GM19467 (cell line): ENCODE measurements at regions not wholly inside any gene's neighbourhood (a gene's known extent, or its start where the extent isn't known, plus 50 kb on each side); places are given as distances from the start of the nearest gene placed in this dataset.
"Not testable (repeated sequence)": the region's sequence is repeated elsewhere in the genome, so short reads cannot be mapped to it uniquely, and the experiment has no call there.

Source experiments
- ATAC-seq: cut with Tn5 transposase; IDR thresholded peaks from one replicate; pipeline ENCODE4 v1.9.1; 2021; ENCODE audit warnings: mild to moderate bottlenecking, moderate library complexity; ENCODE audit not compliant: unreplicated experiment

DNA sequence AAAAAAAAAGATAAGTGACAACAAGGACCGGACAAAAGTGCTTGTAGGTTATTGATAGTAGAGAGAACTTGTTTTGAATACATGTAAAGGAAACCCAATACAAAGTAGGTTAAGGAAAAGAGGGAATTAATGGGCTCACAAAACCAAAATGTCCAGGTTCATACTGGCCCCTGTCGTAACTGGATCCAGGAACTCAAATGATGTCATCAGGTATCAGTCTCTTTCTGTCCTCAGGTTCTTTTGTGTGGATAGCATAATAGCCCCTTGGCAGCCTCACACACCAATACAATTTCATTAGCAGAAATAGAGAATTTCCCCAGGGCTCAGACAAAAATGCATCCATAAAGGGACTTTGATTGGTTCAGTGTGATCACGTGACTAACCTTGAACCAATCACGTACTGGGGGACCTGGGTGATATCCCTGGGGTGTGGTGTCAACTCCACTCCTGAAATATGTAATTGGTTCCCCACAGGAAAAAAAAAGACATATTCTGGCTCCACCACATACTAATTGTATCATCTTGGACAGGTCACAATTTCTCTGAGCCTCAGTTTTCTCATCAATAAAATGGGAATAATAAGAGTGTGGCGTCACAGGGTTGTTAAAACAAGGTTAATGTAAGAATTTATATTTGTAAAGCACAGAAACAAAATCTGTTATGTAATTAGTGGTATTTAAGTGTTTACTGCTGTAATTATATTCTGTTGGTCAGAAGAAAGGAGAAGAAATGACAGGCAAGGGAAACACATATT lies 174.8 kb downstream of the PDGFRA start:
- ATAC-seq, result no peak

DNA sequence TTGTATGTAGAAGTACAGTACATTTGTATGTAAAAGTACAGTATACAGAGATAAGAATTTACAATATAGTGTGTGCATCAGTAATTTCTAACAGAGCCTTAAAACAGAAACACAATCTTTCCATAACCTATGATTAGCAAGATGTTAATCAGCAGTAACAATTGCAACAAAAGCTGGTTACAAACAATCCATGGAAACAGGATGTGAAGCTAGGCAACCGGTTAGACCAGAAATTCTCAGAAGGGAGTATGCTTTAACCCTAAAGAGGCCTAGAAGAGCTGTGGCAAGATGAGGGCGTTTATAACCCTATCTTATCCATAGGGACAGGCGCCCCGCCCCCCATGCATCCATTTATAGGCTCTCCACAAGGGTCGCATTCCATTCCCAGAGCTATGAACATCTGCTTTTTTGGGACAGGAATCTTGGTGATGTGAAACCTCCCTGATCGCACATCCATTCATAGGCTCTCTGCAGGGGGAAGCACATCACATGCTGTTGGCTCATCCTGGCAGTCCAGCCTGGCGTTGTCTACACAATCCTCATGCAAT lies 180.3 kb downstream of the PDGFRA start:
- ATAC-seq, result not testable (repeated sequence)

DNA sequence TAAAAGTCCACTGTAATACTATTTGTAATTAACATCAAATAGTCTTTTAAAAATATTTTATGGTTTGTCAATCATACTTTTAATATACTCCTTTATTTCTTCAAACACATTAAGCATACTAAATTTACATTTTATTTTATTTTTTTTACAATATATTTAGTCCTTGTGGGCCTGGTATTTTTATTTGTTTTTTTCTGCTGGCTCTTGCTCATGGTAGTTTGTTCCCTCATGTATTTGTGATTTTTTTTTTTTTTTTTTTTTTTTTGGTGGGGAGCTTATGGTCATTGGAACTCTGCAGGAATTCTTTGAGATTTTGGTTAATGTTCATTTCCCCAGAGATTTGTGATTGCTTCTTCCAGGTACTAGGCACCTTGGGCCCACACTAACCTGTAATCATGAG lies 185.5 kb downstream of the PDGFRA start:
- ATAC-seq, result no peak

DNA sequence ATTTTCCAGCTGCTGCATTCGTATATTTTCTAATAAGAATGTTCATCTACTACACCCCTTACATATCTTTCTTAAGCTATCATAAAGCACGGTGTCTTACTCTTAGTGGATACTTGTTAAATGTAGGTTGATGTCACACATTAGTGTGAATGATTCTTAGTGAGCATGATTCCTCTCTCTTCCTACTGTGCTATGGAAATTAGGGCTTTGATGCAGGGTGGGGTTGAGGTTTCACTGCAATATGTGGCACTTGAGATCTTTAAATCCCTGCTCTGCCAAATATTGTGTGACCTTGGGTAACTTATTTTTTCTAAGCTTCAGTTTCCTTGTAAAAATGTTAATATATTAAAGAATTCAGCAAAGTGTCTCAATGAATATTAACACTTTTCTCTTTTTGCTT lies 188.4 kb downstream of the PDGFRA start:
- ATAC-seq, result no peak

DNA sequence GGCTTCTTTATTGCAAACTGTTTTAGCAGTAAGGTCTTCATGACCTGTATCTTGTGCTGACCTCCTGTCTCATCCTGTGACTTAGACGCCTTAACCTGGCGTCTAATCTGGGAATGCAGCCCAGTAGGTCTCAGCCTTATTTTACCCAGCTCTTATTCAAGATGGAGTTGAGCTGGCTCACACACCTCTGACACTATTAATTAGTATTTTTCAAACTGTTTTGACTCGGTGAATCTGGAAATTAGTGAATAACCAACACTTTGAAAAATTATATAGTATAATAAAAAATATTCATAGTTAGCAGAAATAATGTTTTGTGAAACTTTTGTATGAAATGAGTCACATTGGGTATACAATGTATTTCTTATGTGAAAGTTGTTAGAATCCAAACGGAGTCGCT lies 189.4 kb downstream of the PDGFRA start:
- ATAC-seq, result no peak

DNA sequence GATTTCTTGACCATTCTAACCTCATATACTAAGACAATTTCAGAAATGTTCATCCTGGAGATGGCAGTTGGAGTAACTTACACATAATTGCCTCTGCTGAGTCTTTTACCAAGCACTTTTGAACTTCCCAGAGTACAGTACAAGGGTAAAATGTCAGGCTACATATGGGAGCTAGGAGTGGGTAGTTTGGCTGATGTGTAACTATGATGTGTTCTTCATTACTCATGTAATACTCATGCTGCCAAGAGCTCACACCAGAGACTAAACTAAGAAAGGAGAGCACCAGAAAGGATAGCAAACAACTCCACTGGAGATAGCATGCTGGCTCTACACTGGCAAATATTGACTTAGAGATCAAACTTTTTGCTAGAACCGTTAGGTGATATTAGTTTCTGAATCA lies 194.0 kb downstream of the PDGFRA start:
- no peak for ATAC-seq

DNA sequence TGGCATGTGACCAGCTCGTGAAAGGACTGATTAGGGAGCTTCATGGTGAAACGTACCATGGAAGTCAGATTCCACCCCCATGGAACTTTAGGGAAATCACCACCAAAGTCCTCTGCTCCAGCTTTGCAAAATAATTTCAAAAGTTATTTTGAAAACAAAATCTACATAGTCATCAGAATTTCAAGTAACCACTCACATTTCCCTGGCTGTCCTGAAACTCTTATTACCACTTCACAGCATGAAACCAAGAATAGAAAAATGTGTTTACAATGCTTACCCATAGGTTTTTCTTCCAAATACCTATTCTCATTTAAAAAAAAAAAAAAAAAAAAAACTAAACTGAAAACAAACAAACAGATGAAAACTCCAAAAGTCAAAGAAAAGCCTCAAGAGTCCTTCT lies 198.7 kb downstream of the PDGFRA start:
- ATAC-seq, result no peak

DNA sequence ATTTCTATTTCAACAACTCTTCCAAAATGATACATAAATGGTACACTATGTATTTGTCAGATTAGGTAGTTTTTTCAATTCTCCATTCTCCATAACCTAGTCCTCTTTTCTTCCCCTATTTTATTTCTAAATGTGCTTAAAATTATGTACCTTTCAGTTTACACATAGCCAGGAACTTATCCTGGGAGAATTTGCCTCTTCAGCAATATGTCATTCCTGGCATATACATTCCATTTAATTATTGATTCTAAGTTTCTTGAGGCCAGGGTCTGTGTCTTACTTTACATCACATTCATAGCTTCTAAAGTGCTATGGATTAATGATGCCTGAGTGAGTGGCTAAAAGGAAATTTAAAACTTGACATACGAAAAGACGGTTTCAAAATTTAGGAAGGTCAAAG lies 199.8 kb downstream of the PDGFRA start:
- ATAC-seq, result no peak

DNA sequence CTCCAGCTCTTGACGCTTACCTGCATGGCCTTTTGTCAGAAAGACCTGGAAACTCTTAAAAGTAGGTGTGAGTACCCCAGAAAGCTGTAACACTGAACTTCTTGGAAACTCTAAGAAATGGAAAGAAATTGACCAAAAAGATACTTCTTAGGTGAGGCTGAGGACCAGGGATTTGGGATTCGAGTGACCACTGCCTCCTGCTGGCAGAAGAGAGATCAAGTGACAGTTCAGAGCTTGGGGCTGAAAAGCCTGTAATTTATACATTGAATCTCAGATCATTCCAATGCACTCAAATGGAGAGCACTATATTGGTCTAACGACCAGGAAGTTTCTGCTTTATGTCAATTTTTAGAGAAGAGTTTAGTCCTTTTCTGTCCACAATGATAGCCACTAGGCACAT lies 204.6 kb downstream of the PDGFRA start:
- no peak for ATAC-seq

DNA sequence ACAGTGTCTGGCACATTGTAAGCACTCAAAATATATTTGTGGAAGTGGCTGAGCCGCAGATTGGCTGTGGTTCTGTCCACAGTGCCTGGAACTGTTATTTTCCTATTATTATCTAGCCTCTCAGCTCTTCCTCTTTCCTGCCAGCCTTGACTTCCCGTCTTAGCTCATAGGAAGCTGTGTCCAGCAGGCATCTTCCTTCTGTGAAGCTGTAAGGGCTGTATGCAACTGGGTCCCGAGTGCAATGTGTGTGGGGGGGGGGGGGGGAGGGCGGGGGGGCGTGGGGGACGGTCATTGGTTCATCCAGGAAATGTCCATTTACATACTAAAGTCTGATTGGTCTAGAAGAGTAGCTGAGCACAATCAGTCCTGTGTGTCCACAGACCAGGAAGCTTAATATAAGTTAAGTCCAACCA lies 210.7 kb downstream of the PDGFRA start:
- ATAC-seq, result no peak

DNA sequence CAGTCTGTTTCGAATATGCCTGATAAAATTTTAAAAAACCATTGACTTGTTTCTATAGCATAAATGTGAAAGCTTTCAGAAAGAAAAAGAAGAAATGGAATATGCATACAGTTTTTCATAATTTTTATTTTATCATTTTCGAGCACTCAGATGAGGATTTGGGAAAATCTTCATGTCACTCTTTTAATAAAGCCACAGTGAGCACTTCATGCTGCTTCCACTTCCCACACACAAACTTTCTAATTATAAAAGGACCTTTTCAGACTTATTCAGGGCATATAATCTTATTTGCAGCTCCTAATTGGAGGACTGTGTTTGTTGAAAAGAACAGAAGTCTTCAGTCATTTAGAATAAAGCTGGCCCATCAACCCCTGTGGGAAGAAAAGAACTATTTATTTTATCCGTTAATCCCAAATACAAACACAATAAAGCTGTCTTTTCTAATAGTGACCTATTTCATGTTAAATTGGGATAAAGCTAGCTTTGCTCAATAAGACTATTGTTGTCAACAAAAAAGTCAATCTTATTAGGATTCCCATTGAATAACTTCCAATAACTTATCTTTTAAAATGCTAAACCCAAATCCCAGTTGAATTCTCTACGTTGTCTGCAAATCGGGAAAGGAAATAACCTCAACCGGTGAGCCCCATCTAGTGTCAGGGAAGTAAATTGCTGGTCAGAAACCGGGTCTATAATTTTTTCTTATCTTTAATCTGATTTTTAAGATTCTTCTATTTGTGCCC lies 211.5 kb downstream of the PDGFRA start:
- ATAC-seq, result no peak

DNA sequence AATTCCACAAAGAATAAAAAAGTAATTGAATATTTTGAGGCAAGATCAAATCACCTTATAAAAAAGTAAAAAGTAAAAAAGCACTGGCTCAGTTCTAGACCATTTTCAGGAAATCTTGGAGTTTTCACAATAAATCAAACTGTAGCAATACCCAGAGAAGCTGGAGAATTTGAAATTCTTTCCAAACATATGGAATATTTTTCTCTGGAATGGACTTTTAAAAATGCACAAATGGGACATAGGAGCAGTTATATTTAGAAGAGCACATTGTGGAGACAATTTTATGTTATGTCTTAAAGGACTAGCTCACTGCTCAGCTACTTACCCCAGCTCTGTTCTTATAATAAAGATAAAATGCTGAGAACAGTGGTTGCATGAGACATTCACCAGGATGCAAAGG lies 211.9 kb upstream of the KIT start:
- ATAC-seq, result no peak

DNA sequence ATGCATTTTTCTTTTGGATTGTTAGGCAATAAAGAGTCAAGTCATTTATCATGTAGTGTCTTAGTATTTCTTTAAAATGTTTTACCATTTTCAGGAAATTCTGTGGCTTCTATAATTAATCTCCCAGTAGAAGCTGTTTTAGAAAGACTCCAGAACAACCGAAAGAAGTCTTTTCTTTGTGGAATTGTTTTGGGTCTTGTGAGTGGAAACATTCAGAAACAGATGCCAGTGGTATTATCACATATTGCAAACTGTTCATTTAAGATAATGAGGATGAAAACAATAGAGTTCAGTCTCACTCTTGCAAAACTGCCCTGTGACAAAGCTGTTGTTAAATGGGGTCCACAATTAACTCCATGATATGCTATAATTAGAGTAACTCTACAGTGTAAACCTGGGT lies 211.2 kb upstream of the KIT start:
- no peak for ATAC-seq

DNA sequence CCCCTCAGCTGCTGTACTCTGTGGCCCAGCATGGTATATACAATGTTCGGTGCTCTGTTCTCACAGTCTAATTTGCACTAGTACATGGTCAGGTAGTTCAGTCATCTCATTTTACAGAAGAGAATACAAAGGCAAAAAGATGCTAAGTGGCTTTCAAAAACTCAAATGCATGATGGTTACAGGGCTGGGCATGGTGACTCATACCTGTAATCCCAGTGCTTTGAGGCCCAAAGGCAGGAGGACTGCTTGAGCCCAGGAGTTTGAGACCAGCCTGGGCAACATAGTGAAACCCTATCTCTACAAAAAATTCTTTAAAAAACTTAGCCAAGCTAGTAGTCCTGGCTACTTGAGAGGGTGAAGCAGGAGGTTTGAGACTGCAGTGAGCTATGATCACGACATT lies 210.5 kb upstream of the KIT start:
- ATAC-seq, result no peak

DNA sequence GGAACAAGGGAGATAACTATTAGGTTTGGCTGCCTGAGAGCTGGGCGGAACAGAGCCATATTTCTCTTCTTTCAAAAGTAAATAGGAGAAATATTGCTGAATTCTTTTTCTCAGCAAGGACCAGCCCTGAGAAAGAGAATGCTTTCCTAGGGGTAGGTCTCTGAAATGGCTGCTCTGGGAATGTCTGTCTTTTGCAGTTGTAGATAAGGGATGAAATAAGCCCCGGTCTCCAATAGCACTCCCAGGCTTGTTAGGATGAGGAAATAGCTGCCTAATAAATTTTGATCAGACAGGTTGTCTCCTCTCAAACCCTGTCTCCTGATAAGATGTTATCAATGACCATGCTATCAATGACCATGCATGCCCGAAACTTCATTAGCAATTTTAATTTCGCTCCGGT lies 207.8 kb upstream of the KIT start:
- ATAC-seq, result no peak

DNA sequence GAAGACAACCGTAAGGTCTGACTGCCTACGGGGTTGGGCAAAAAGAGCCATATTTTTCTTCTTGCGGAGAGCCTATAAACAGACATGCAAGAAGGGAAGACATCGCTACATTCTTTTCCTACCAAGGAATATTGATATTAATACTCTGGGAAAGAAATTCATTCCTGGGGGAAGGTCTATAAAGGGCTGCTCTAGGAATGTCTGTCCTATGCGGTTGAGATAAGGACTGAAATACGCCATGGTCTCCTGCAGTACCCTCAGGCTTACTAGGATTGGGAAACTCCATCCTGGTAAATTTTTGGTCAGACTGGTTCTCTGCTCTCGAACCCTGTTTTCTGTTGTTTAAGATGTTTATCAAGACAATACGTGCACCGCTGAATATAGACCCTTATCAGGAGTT lies 190.8 kb upstream of the KIT start:
- not testable (repeated sequence) for ATAC-seq

DNA sequence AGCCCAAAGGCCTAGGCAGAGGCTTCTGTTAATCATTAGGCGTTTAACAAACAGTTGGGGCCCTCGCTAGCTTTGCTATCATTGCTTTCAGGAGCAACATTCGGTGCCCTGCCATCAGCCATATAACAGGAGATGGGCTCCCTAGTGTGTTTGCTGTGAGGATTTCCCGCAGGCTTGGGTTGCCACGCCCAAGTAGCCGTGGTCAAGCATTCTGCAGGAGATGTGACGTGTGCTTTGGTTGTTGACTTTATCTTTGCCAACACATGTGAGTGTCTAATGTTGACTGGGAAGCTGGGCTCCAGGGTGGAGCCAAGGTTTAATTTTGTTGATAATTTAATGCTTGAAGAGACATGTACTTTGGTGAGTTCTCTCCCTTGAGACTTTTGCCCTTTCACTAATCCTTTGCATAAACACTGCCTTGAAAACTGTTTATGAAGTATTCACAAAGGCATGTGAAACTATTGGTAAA lies 184.6 kb upstream of the KIT start:
- no peak for ATAC-seq

DNA sequence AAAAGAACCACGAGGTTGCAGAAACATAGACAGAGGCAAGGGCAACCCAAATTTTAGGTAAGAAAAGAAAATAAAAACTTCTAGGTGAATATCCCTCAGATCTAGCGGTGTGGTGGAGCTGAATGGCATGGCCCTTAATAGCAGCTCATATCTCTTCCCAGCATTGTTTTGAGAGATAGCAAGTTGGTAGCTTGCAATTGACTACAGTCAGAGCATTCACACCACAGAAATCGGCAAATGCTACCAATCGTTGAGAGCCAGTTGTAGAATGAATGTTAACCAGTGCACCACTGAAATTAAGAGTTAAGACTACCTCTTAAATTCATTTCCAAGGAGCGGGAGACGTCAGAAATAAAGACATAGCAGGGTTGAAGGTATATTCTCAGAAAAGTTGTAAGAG lies 184.0 kb upstream of the KIT start:
- no peak for ATAC-seq

DNA sequence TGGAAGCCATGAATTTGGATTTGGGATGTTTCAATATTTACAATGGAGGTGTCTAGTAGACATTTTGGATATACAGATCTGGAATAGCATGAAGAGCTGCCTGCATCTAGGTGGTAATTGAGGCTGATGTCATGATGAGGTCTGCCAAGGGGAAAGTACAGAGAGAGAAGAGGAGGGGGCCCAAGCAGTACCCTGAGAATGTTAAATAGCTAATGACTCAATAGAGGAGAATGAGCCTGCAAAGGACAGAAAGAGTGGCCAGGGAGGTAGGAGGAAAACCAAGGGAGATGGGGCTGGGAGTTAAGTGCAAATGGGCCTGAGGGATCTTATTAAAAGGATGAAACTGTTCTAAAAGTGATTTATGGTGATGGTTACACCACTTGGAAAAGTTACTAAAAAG lies 182.2 kb upstream of the KIT start:
- ATAC-seq, result no peak

DNA sequence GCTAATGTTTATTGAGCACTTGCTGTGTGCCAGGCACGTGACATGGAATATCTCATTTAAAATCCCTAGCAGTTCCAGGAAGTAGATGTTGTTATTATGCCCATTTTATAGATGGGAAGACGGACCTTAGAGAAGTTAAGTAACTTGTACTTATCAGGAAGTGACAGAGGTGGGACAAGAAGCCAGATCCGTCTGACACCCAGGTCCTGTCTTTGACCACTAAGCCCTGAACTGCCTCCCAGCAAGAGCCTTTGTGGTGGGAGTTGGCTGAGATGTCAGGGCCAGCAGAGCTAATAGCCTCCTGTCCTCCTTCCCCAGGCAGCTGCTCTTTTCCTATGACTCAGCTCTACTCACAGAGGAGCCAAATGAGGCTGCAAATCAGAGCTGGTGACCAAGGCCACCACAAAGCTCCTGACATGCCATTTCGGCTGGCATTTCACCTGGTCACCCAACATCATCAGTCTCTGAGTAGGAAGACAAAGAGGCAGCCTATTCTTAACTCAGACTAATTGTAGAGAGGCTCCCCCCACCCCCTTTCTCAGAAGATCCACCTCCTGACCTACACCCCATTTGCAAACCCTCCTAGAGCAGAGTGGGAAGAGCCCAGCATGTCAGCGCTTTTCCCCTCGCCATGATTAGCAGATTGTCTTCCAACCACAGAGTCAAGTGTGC lies 175.1 kb upstream of the KIT start:
- no peak for ATAC-seq

DNA sequence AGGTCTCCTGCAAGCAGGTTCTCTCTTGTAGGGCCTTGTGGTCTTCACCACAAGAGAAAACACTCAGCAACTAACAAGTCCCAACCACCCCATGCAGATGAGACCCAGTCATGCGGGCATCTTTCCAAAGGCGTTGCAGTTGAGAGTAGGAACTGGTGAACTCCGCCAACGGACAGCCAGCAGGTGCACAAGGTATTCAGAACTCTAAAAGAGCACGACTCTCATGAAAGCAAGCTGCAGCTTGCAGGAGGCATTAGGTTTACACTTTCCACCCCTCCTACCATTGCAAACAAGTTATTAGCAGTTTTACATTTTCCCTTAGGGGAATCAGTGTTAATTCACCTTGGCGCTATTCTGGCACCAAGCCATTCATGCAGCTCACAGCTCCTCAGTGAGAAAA lies 173.4 kb upstream of the KIT start:
- no peak for ATAC-seq

DNA sequence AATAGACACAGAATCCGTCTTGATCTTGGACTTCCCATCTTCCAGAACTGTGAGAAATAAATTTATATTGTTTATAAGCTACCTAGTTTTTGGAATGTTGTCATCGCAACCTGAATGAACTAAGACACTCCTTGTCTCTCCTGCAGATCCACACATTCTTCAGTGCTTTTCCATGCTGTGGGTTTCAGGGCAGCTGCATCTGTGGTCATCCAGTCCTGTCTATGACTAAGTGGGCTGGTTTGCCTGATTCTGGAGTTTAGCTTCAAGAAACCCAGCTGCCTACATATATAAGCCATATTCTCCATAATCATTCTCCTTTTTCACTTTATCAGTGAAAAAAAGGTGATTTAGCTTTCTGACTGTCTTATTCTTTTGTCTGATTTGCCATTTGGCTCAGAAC lies 170.3 kb upstream of the KIT start:
- ATAC-seq, result no peak
